ENCODE measurements at regions not wholly inside any gene's neighbourhood (a gene's known extent, or its start where the extent isn't known, plus 50 kb on each side); places are given as distances from the start of the nearest gene placed in this dataset.

- Histone ChIP-seq H3K36me3 (ENCODE audit: control insufficient read depth in 2 of 2, extremely low read depth in 1 of 2, insufficient read depth in 2 of 2, low read length in 2 of 2) (no peaks in the 10 kb centered on the region), H3K79me2 (ENCODE audit: control insufficient read depth, insufficient read depth, low read length) (no peaks in the 10 kb centered on the region), H3K9me1 (replicated peaks; ENCODE audit: control insufficient read depth, extremely low read depth, insufficient read depth, low read length) (no peaks in the 10 kb centered on the region), H3K27ac (ENCODE audit: insufficient read depth, low read depth, low read length) (no peak overlapping the region), H3K9me3 (replicated peaks; ENCODE audit: control insufficient read depth, insufficient read depth, low read length) (peaks cover 2% of the 10 kb centered on the region), H3K4me2 (ENCODE audit: insufficient read depth, low read length) (no peak overlapping the region), H3K27me3 (ENCODE audit: control insufficient read depth in 2 of 2, insufficient read depth in 2 of 2, low read length in 2 of 2) (no peaks in the 10 kb centered on the region), H3K4me3 (replicated peaks in 1 of 3; ENCODE audit: insufficient read depth in 1 of 3, low read depth in 1 of 3, low read length in 3 of 3) (no peak overlapping the region), H3K4me1 (ENCODE audit: control insufficient read depth, extremely low read depth, insufficient read depth, low read length) (no peaks in the 10 kb centered on the region), H2AFZ (ENCODE audit: low read depth, low read length) (no peak overlapping the region), H3K9ac (replicated peaks; ENCODE audit: extremely low read depth, insufficient read depth, low read length) (no peak overlapping the region), H4K20me1 (replicated peaks; ENCODE audit: control insufficient read depth, extremely low read depth, insufficient read depth, low read length) (no peaks in the 10 kb centered on the region)
- TF ChIP-seq MYC (IDR thresholded peaks at IDR 0.05; ENCODE audit: low read depth, low read length) (no peak), GATA2 (IDR thresholded peaks at IDR 0.05; ENCODE audit: insufficient read depth, insufficient read length, low read depth, low read length) (no peak), JUN (IDR thresholded peaks at IDR 0.05; ENCODE audit: borderline replicate concordance, insufficient read depth, insufficient read length, low read depth) (no peak), EZH2 (IDR thresholded peaks at IDR 0.05; ENCODE audit: borderline replicate concordance, low read depth, low read length, severe bottlenecking) (no peak), FOS (IDR thresholded peaks at IDR 0.05; ENCODE audit: borderline replicate concordance, insufficient read depth, low read length) (no peak), POLR2A (IDR thresholded peaks at IDR 0.05; ENCODE audit: low read depth, low read length) (no peak), MAX (IDR thresholded peaks at IDR 0.05; ENCODE audit: insufficient read depth, insufficient read length) (no peak), CTCF (IDR thresholded peaks at IDR 0.05; ENCODE audit: extremely low read depth in 1 of 2, insufficient read depth in 1 of 2, low read depth in 1 of 2, low read length in 2 of 2) (no peak), POLR2AphosphoS5 (IDR thresholded peaks at IDR 0.05; ENCODE audit: insufficient read depth, low read depth, low read length) (no peak)
- POLR2A ChIA-PET, result no interaction called here
- intact Hi-C loops (cut with micrococcal nuclease) (no loop called here), dilution Hi-C loops (cut with MboI; ENCODE audit: extremely low pct_ligation_motif_present, low sequenced_read_pairs) (no loop called here)
- no TSS peak for BruUV-seq (replicated peaks)
- CTCF ChIA-PET, result no interaction called here
- DNase-seq (ENCODE audit: low read depth, low spot score) (no peak), FAIRE-seq (no peak)
These were observed 158.7 kb downstream of the IRX2 start for GRCh38 chr5:2592766-2593165.

All from endothelial cell of umbilical vein (primary cell).